ENCODE measurements at regions not wholly inside any gene's neighbourhood (a gene's known extent, or its start where the extent isn't known, plus 50 kb on each side); places are given as distances from the start of the nearest gene placed in this dataset.

GRCh38 chr13:91153372-91153771 is 194.1 kb upstream of the MIR17HG start:
- H3K36me3 Mint-ChIP-seq (ENCODE audit: low read depth): peaks cover 13% of the 10 kb centered on the region
- TF ChIP-seq CTCF (IDR thresholded peaks at IDR 0.05): no peak
- peak overlapping the region; percentile 61 for H3K4me3 Mint-ChIP-seq
- no peak for DNase-seq
- H3K27ac Mint-ChIP-seq: peak overlapping the region; percentile 91
- H3K4me1 Mint-ChIP-seq: peaks cover 73% of the 10 kb centered on the region
- H3K27me3 Mint-ChIP-seq (ENCODE audit: low read depth, poor library complexity): no peaks in the 10 kb centered on the region
- H3K9me3 Mint-ChIP-seq: peaks cover 7% of the 10 kb centered on the region

GRCh38 chr13:91154558-91155353 is 192.7 kb upstream of the MIR17HG start:
- peak overlapping the region; percentile 49 for H3K4me3 Mint-ChIP-seq
- H3K27me3 Mint-ChIP-seq (ENCODE audit: low read depth, poor library complexity): no peaks in the 10 kb centered on the region
- DNase-seq: no peak
- H3K36me3 Mint-ChIP-seq (ENCODE audit: low read depth): peaks cover 21% of the 10 kb centered on the region
- H3K9me3 Mint-ChIP-seq: peaks cover 14% of the 10 kb centered on the region
- TF ChIP-seq CTCF (IDR thresholded peaks at IDR 0.05): no peak
- peaks cover 85% of the 10 kb centered on the region for H3K4me1 Mint-ChIP-seq
- peak overlapping the region; percentile 98 for H3K27ac Mint-ChIP-seq

- peaks cover 85% of the 10 kb centered on the region for H3K4me1 Mint-ChIP-seq
- DNase-seq: peak; percentile 55
- H3K9me3 Mint-ChIP-seq: peaks cover 16% of the 10 kb centered on the region
These were observed 191.9 kb upstream of the MIR17HG start for GRCh38 chr13:91155512-91156114.

GRCh38 chr13:91157273-91158016 is 190.0 kb upstream of the MIR17HG start:
- Mint-ChIP-seq H3K4me3 (no peak overlapping the region), H3K4me1 (peaks cover 83% of the 10 kb centered on the region), H3K27me3 (ENCODE audit: low read depth, poor library complexity) (no peaks in the 10 kb centered on the region), H3K27ac (peak overlapping the region; percentile 98), H3K36me3 (ENCODE audit: low read depth) (peaks cover 40% of the 10 kb centered on the region), H3K9me3 (peaks cover 31% of the 10 kb centered on the region)
- no peak for TF ChIP-seq CTCF (IDR thresholded peaks at IDR 0.05)
- DNase-seq: no peak

More at GRCh38 chr13:91155512-91156114, 191.9 kb upstream of the MIR17HG start:
- Mint-ChIP-seq H3K36me3 (ENCODE audit: low read depth) (peaks cover 25% of the 10 kb centered on the region), H3K27ac (peak overlapping the region; percentile 98), H3K27me3 (ENCODE audit: low read depth, poor library complexity) (no peaks in the 10 kb centered on the region), H3K4me3 (no peak overlapping the region)
- TF ChIP-seq CTCF (IDR thresholded peaks at IDR 0.05): no peak

- peaks cover 77% of the 10 kb centered on the region for H3K4me1 Mint-ChIP-seq
- no peak for TF ChIP-seq CTCF (IDR thresholded peaks at IDR 0.05)
- no peak overlapping the region for H3K4me3 Mint-ChIP-seq
- peaks cover 40% of the 10 kb centered on the region for H3K36me3 Mint-ChIP-seq (ENCODE audit: low read depth)
- no peaks in the 10 kb centered on the region for H3K27me3 Mint-ChIP-seq (ENCODE audit: low read depth, poor library complexity)
- peaks cover 31% of the 10 kb centered on the region for H3K9me3 Mint-ChIP-seq
- DNase-seq: no peak
- peak overlapping the region; percentile 98 for H3K27ac Mint-ChIP-seq
These were observed 189.5 kb upstream of the MIR17HG start for GRCh38 chr13:91158017-91158395.
